Gastrocnemius medialis (tissue), 4 donors: ENCODE measurements at regions not wholly inside any gene's neighbourhood (a gene's known extent, or its start where the extent isn't known, plus 50 kb on each side); places are given as distances from the start of the nearest gene placed in this dataset.

ENCODE experiments used
- CTCF ChIP-seq, 5 experiments: fragments of 450-650 bp in 3 of 5; fragments of 200-600 bp in 2 of 5; sonication (generic) in 2 of 5; IDR thresholded peaks in 4 of 5; conservative IDR thresholded peaks in 1 of 5; 1 replicate in 4 of 5; 2 replicates in 1 of 5; pipeline ENCODE4 v1.5.1; 2016 to 2019; ENCODE audit warnings: antibody characterized with exemption in 5 of 5, mild to moderate bottlenecking in 3 of 5, moderate library complexity in 3 of 5
- POLR2A ChIP-seq, 2 donors: fragments of 450-650 bp; IDR thresholded peaks; one replicate each; pipeline ENCODE4 v1.6.1; 2017; ENCODE audit warnings: antibody characterized with exemption in 2 of 2, mild to moderate bottlenecking in 2 of 2, moderate library complexity in 2 of 2

- no peak for TF ChIP-seq POLR2A (IDR thresholded peaks at IDR 0.05)
- no peak for TF ChIP-seq CTCF (IDR thresholded peaks at IDR 0.05 in 4 of 5, conservative IDR thresholded peaks at IDR 0.05 in 1 of 5)
These were observed 55.6 kb upstream of the CCNG1 start for GRCh38 chr5:163381832-163382231.
